ENCODE measurements at regions not wholly inside any gene's neighbourhood (a gene's known extent, or its start where the extent isn't known, plus 50 kb on each side); places are given as distances from the start of the nearest gene placed in this dataset.

DNA sequence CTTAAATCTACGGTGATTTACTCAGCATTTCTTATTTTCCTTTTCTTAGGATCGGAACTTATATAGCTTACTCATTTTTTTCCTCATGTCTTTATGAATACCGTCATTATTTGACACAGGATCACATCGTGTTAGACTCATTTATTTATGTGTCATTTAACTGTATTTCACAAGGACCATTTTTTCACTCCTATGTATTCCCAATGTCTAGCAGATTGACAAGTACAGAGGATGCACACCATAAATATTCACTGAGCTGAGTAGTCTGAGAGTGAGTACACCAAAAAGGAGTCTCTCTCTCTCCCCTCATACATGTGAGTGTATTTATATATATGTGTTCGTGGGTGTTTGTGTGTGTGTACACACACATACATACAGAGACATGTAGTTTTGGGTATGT lies 573.5 kb downstream of the RNF144A start:
- TF ChIP-seq, protein P1, sequence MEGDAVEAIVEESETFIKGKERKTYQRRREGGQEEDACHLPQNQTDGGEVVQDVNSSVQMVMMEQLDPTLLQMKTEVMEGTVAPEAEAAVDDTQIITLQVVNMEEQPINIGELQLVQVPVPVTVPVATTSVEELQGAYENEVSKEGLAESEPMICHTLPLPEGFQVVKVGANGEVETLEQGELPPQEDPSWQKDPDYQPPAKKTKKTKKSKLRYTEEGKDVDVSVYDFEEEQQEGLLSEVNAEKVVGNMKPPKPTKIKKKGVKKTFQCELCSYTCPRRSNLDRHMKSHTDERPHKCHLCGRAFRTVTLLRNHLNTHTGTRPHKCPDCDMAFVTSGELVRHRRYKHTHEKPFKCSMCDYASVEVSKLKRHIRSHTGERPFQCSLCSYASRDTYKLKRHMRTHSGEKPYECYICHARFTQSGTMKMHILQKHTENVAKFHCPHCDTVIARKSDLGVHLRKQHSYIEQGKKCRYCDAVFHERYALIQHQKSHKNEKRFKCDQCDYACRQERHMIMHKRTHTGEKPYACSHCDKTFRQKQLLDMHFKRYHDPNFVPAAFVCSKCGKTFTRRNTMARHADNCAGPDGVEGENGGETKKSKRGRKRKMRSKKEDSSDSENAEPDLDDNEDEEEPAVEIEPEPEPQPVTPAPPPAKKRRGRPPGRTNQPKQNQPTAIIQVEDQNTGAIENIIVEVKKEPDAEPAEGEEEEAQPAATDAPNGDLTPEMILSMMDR (IDR thresholded peaks at IDR 0.05; ENCODE audit: low read depth, low read length): no peak
- TF ChIP-seq POLR2A (IDR thresholded peaks at IDR 0.05; ENCODE audit: extremely low read depth, insufficient read length): no peak

Data from NB4 (cell line).